SH-SY5Y (cell line): ENCODE measurements at regions not wholly inside any gene's neighbourhood (a gene's known extent, or its start where the extent isn't known, plus 50 kb on each side); places are given as distances from the start of the nearest gene placed in this dataset.

Source experiments
- GATA2 ChIP-seq: IDR thresholded peaks from 2 replicates; pipeline ENCODE4 v1.6.1; 2011; ENCODE audit warnings: mild to moderate bottlenecking, low read depth, low read length
- GATA3 ChIP-seq: IDR thresholded peaks from 2 replicates; pipeline ENCODE4 v1.6.1; 2011; ENCODE audit warnings: low read depth, mild to moderate bottlenecking, low read length, moderate library complexity

- no peak for TF ChIP-seq GATA2
These were observed 176.8 kb upstream of the SETBP1 start for GRCh38 chr18:44503854-44504253.

GRCh38 chr18:44507729-44508325 lies 172.9 kb upstream of the SETBP1 start:
- TF ChIP-seq GATA3 = no peak
- no peak for TF ChIP-seq GATA2

GRCh38 chr18:44508474-44508873 lies 172.2 kb upstream of the SETBP1 start:
- no peak for TF ChIP-seq GATA2
- no peak for TF ChIP-seq GATA3

GRCh38 chr18:44509048-44509447 lies 171.6 kb upstream of the SETBP1 start:
- no peak for TF ChIP-seq GATA2
- no peak for TF ChIP-seq GATA3

DNA sequence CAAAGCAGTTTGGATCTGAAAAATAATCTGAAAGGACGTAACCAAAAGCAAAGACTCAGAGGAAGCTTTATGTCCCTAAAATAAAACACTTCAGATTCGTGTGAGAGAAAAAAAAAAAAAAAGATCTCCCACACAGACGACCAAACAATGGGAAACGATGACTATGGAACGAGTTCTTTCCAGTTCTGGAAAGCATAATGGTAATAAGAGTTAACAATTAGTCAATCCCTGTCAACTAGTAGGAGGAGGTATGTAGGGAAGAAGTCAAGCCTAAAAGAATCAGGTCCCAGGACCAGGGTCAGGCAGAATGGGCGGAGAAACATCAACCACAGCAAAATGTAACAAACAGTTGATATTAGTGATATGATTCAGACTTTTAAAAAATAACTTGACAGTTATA lies 170.3 kb upstream of the SETBP1 start:
- TF ChIP-seq GATA3 (no peak), GATA2 (no peak)

DNA sequence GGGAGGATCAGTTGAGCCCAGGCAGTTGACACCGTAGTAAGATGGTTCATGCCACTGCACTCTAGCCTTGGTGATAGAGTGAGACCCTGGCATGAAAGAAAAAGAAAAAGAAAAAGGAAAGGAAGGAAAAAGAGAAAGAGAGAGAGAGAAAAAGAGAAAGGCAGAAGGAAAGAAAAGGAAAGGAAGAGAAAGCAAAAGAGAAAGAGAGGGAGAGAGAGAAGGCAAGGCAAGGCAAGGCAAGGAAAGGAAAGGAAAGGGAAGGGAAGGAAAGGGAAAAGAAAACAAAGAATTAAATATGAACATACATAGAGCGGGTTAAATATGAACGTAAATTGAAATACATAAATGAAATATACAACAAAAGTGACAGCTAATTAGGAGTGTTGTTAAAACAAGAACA lies 167.5 kb upstream of the SETBP1 start:
- TF ChIP-seq GATA2 = no peak
- no peak for TF ChIP-seq GATA3

DNA sequence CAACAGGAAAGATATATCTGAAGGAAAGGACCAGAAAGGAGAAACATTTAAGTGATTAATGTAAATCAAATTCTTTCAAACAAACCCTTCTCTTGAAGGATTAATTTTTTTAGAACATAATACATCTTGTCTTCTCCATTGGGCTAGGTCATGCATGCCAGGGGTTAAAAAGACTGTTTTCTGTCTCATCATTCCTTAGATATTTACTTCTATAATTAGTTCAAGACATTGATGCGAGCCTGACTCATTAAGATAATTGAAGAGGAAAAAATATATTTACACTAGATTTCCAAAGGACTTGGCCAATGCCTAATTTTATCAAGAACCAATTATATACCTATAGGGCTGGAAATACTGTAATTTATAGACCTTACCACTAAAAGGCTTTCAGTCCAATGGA lies 166.6 kb upstream of the SETBP1 start:
- TF ChIP-seq GATA3 (no peak), GATA2 (no peak)

- no peak for TF ChIP-seq GATA2
These were observed 165.9 kb upstream of the SETBP1 start for GRCh38 chr18:44514766-44515165.

DNA sequence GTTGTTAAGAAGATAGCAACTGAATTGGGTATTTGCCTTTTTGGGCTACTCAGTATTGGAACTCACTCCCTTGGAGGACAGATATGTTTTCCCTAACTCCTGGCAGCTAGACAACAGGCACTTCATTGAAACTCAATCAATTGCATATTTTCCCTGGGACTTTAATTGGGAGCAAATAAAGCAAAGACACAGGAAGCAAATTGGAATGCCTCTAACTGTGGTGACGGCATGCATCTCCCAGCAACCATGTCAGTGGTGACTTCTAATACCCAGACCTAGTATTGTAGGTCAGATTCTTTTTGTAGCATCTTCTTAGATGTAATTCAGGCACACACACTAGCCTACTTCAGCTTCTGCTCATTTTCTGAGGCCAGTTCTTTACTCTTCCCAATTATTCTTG lies 164.2 kb upstream of the SETBP1 start:
- TF ChIP-seq GATA2 (no peak), GATA3 (no peak)

- TF ChIP-seq GATA3 = no peak
- no peak for TF ChIP-seq GATA2
These were observed 163.6 kb upstream of the SETBP1 start for GRCh38 chr18:44517136-44517535.

GRCh38 chr18:44518091-44518615 lies 162.5 kb upstream of the SETBP1 start:
- TF ChIP-seq GATA3 = no peak
- TF ChIP-seq GATA2 = no peak

GRCh38 chr18:44518666-44519065 lies 162.0 kb upstream of the SETBP1 start:
- TF ChIP-seq GATA3 = no peak
- no peak for TF ChIP-seq GATA2

DNA sequence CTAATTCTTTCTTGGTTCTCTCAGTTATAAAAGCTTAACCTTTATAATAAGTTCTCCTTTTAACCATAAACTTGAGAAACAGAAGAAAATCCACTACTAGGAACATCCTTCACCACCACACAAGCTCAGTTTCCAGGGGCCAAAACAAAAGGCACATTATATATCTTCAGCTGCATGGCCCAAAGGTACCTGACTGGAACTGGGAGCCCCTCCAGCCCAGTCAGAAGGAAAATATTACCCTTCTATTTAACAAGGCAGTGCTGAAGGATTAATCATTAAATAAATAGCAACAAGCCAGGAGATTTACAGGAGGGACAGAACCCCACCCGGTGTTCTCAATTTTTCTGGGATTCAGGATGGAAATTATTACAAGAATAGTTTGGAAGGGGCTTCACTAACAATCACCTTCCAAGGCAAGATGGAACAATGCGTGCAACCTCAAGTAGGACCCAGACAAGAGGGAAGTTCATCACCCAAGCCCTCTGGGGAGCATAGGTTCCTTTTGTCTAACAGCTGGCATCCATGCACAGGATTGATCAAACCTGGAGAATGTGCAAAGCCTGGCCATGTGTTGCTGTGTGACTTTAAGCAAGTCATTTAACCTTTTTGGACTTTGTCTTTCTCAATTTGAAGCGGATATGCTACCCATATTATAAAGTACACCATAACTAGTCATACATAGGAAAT lies 159.6 kb upstream of the SETBP1 start:
- TF ChIP-seq GATA3 (no peak), GATA2 (no peak)

DNA sequence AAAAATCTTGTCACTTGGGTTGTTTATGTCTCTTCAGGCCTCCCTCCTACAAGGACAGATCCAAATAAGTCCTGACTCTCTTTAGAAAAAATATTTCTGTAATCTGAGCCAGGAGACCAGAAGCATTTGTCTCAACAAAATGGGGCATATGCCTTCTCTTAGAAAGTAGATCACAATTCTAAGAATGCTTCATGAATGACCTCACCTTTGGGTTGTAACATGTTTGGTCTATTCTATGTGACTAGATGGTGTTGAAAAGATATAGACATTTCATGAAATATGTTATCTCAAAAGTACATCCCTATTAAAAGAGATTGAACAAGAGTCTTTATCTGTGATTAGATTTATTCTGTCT lies 159.0 kb upstream of the SETBP1 start:
- TF ChIP-seq GATA3 = no peak
- TF ChIP-seq GATA2 = no peak

GRCh38 chr18:44526705-44527415 lies 153.8 kb upstream of the SETBP1 start:
- TF ChIP-seq GATA3 (no peak), GATA2 (no peak)

- TF ChIP-seq GATA2 = no peak
- no peak for TF ChIP-seq GATA3
These were observed 147.6 kb upstream of the SETBP1 start for GRCh38 chr18:44533071-44533470.
